ENCODE measurements at regions not wholly inside any gene's neighbourhood (a gene's known extent, or its start where the extent isn't known, plus 50 kb on each side); places are given as distances from the start of the nearest gene placed in this dataset.

GRCh38 chr10:111275091-111275490 lies 198.3 kb downstream of the ADRA2A start:
- WGBS (ENCODE audit: insufficient coverage) = 88% methylated on average over 1 of the region's 1 CpG
- H3K4me1 Mint-ChIP-seq = no peaks in the 10 kb centered on the region
- no peaks in the 10 kb centered on the region for H3K9me3 Mint-ChIP-seq (ENCODE audit: insufficient read depth)
- CTCF ChIA-PET = no interaction called here
- no peaks in the 10 kb centered on the region for H3K79me2 ChIP-seq (ENCODE audit: control insufficient read depth, insufficient read depth, low read length)
- no peak overlapping the region for H3K27ac Mint-ChIP-seq
- no peak overlapping the region for H3K4me3 ChIP-seq (ENCODE audit: control extremely low read depth in 1 of 5, extremely low read depth in 1 of 5, insufficient read depth in 1 of 5, low read depth in 2 of 5, low read length in 4 of 5)
- no peaks in the 10 kb centered on the region for H3K27me3 ChIP-seq (replicated peaks in 1 of 4; ENCODE audit: control extremely low read depth in 1 of 4, control insufficient read depth in 3 of 4, insufficient read depth in 4 of 4, low read length in 3 of 4)
- H3K36me3 ChIP-seq (replicated peaks in 1 of 2; ENCODE audit: control extremely low read depth in 1 of 2, control insufficient read depth in 1 of 2, extremely low read depth in 1 of 2, insufficient read depth in 2 of 2, low read length in 1 of 2) = no peaks in the 10 kb centered on the region
- no peaks in the 10 kb centered on the region for H3K9me3 ChIP-seq (ENCODE audit: control extremely low read depth in 1 of 3, control insufficient read depth in 2 of 3, insufficient read depth in 1 of 3, low read length in 2 of 3)
- intact Hi-C loops (cut with micrococcal nuclease) = no loop called here
- ATAC-seq (ENCODE audit: low read depth) (no peak), DNase-seq (no peak)
- no peak overlapping the region for H3K4me3 Mint-ChIP-seq
- no peak overlapping the region for H2AFZ ChIP-seq (ENCODE audit: insufficient read depth, low read depth, low read length, poor library complexity, severe bottlenecking)
- H3K27ac ChIP-seq (ENCODE audit: low read length in 2 of 2) = no peak overlapping the region
- H3K4me2 ChIP-seq (replicated peaks; ENCODE audit: low read depth, low read length, poor library complexity, severe bottlenecking) = no peak overlapping the region
- H3K4me1 ChIP-seq (ENCODE audit: control insufficient read depth in 2 of 2, insufficient read depth in 2 of 2, low read length in 2 of 2) = no peaks in the 10 kb centered on the region
- TF ChIP-seq, protein P1, sequence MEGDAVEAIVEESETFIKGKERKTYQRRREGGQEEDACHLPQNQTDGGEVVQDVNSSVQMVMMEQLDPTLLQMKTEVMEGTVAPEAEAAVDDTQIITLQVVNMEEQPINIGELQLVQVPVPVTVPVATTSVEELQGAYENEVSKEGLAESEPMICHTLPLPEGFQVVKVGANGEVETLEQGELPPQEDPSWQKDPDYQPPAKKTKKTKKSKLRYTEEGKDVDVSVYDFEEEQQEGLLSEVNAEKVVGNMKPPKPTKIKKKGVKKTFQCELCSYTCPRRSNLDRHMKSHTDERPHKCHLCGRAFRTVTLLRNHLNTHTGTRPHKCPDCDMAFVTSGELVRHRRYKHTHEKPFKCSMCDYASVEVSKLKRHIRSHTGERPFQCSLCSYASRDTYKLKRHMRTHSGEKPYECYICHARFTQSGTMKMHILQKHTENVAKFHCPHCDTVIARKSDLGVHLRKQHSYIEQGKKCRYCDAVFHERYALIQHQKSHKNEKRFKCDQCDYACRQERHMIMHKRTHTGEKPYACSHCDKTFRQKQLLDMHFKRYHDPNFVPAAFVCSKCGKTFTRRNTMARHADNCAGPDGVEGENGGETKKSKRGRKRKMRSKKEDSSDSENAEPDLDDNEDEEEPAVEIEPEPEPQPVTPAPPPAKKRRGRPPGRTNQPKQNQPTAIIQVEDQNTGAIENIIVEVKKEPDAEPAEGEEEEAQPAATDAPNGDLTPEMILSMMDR (IDR thresholded peaks at IDR 0.05) = no peak
- no peak for TF ChIP-seq EZH2 (IDR thresholded peaks at IDR 0.05; ENCODE audit: borderline replicate concordance, insufficient read depth, low read depth, low read length, poor library complexity, severe bottlenecking)
- POLR2A ChIA-PET = no interaction called here
- H4K20me1 ChIP-seq (ENCODE audit: control insufficient read depth, insufficient read depth, low read length, poor library complexity, severe bottlenecking) = no peaks in the 10 kb centered on the region
- H3K9ac ChIP-seq (ENCODE audit: low read length) = no peak overlapping the region
- H3K27me3 Mint-ChIP-seq = peaks cover 33% of the 10 kb centered on the region

- no peak for ATAC-seq (ENCODE audit: low read depth)
- H3K9me3 ChIP-seq (ENCODE audit: control extremely low read depth in 1 of 3, control insufficient read depth in 2 of 3, insufficient read depth in 1 of 3, low read length in 2 of 3) = no peaks in the 10 kb centered on the region
- Mint-ChIP-seq H3K27ac (no peak overlapping the region), H3K9me3 (ENCODE audit: insufficient read depth) (no peaks in the 10 kb centered on the region), H3K4me1 (no peaks in the 10 kb centered on the region), H3K27me3 (peaks cover 22% of the 10 kb centered on the region), H3K4me3 (no peak overlapping the region)
- no peak overlapping the region for H3K4me3 ChIP-seq (ENCODE audit: control extremely low read depth in 1 of 5, extremely low read depth in 1 of 5, insufficient read depth in 1 of 5, low read depth in 2 of 5, low read length in 4 of 5)
- POLR2A ChIA-PET = no interaction called here
- H3K4me2 ChIP-seq (replicated peaks; ENCODE audit: low read depth, low read length, poor library complexity, severe bottlenecking) = no peak overlapping the region
- intact Hi-C loops (cut with micrococcal nuclease) = no loop called here
- H3K9ac ChIP-seq (ENCODE audit: low read length) = no peak overlapping the region
- H3K36me3 ChIP-seq (replicated peaks in 1 of 2; ENCODE audit: control extremely low read depth in 1 of 2, control insufficient read depth in 1 of 2, extremely low read depth in 1 of 2, insufficient read depth in 2 of 2, low read length in 1 of 2) = no peaks in the 10 kb centered on the region
- 80% methylated on average over 5 of the region's 6 CpGs for WGBS (ENCODE audit: insufficient coverage)
- H4K20me1 ChIP-seq (ENCODE audit: control insufficient read depth, insufficient read depth, low read length, poor library complexity, severe bottlenecking) = no peaks in the 10 kb centered on the region
- DNase-seq = no peak
- H3K4me1 ChIP-seq (ENCODE audit: control insufficient read depth in 2 of 2, insufficient read depth in 2 of 2, low read length in 2 of 2) = no peaks in the 10 kb centered on the region
- no peak overlapping the region for H3K27ac ChIP-seq (ENCODE audit: low read length in 2 of 2)
- no peaks in the 10 kb centered on the region for H3K79me2 ChIP-seq (ENCODE audit: control insufficient read depth, insufficient read depth, low read length)
- no peaks in the 10 kb centered on the region for H3K27me3 ChIP-seq (replicated peaks in 1 of 4; ENCODE audit: control extremely low read depth in 1 of 4, control insufficient read depth in 3 of 4, insufficient read depth in 4 of 4, low read length in 3 of 4)
- H2AFZ ChIP-seq (ENCODE audit: insufficient read depth, low read depth, low read length, poor library complexity, severe bottlenecking) = no peak overlapping the region
- CTCF ChIA-PET = no interaction called here
- TF ChIP-seq EZH2 (IDR thresholded peaks at IDR 0.05; ENCODE audit: borderline replicate concordance, insufficient read depth, low read depth, low read length, poor library complexity, severe bottlenecking) = no peak
- TF ChIP-seq, protein P1 (IDR thresholded peaks at IDR 0.05) = no peak
Measured at GRCh38 chr10:111277661-111278060, 200.8 kb downstream of the ADRA2A start.
